Inflammatory macrophage treated with lipopolysaccharide for 1 hour (primary cell): ENCODE measurements at regions not wholly inside any gene's neighbourhood (a gene's known extent, or its start where the extent isn't known, plus 50 kb on each side); places are given as distances from the start of the nearest gene placed in this dataset.
A peak's percentile ranks its signal among the peaks of the same experiment; 100 is the strongest.

Source experiments
- DNase-seq, 2 donors: peaks; one replicate each; pipeline ENCODE4 v3.0.0-alpha.2; 2020 to 2022

GRCh38 chr6:25041485-25042035 lies 105.8 kb upstream of the RIPOR2 start:
- no peak for DNase-seq

DNA sequence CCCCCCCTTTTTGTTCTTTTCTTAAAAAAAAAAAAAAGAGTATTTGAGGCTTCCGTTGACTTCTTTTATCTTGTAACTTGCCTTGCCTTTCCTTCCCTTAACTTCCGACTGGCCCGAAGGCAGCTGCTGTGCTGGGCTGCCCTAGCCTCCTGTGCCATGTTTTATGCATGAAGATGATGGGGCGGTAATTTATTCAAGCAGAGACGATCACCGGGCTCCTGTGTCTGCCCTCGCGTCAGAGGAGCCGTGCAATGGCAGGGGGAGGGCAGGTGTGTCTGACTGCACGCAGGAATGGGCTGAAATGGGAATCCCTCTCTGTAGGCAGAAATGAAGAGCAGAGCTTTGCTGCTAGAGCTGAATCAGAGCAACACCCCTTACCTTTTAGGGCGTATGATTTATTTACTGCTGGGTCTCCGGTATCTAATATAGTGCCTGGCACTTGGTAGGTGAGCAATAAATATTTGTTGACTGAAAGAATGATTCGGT lies 106.3 kb upstream of the RIPOR2 start:
- no peak for DNase-seq

DNA sequence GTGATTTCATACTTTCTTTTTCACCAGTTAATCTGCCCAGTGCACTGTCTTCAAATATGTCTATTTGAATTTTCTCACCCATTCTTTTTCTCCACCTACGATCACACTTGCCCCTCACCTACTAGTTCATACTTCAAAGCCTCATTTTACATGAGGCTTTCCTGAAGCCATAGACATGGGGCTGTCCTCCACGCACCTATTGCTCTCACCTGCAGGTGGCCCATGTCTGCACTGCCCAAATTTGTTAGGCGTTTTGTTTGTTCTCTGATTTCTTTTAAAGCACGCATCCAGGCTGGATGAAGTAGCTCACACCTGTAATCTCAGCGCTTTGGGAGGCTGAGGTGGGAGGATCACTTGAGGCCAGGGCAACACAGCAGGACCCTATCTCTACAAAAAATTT lies 106.8 kb upstream of the RIPOR2 start:
- no peak for DNase-seq

GRCh38 chr6:25042984-25043725 lies 107.4 kb upstream of the RIPOR2 start:
- peak; percentile 73 to 87 for DNase-seq

- DNase-seq: peak; percentile 57 to 70
Observed at GRCh38 chr6:25043892-25044291, 108.1 kb upstream of the RIPOR2 start.

GRCh38 chr6:25046942-25047341 lies 111.2 kb upstream of the RIPOR2 start:
- DNase-seq: peak; percentile 69 to 87

DNA sequence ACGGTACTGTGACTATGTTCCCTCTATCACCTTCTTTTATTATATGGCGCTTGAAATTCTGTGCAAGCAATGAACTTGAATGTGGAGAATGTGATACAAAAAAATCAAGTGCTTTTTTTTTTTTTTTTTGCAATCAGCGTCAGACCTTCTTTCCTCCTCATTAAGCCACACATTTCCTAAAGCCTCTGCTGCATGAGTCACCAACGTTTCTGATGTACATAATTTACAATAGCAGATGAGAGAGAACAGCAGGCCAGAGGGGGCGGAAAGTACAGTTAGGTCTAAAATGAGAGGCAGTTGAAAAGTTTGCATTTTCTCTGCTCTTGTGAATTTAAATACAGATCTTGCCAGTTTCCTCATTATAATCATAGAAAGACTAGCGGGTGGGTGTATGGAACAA lies 114.6 kb upstream of the RIPOR2 start:
- DNase-seq: peak; percentile 89

DNA sequence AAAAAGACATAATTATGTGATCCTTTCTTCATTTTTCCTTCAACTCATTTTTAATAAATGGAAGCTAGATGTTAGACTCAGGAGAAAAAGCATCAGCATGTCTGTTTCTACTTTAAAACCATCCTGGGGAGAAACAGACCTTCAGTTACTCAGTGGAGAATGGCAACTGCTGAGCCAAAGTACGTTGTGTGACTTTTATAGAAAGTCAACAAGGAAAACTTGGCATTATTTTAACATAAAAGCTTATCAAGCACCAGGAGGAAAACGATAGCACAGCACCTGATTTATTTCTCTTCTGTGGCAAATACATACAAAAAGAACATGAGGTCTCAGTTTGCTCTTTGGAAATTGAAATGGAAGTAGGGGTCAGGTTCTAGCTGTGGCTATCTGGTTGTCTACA lies 115.3 kb upstream of the RIPOR2 start:
- no peak for DNase-seq

DNA sequence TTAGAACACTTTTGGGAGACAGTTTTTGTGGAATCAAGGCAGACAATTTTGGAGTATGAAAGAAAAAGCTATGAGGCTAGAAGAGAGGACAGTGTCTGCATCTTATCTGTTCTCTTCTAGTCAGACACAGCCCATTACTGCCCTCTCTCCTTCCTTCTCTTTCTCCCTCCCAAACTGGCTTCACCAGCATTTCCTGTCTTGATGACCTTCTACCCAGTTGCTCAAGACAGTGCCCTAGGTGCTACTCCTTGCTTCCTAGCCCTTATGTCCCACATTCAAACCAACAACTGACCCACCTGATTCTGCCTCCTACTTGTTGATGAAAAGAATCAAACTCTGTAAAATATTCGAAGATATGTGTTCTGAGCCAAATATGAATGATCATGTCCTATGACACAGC lies 116.4 kb upstream of the RIPOR2 start:
- no peak for DNase-seq

DNA sequence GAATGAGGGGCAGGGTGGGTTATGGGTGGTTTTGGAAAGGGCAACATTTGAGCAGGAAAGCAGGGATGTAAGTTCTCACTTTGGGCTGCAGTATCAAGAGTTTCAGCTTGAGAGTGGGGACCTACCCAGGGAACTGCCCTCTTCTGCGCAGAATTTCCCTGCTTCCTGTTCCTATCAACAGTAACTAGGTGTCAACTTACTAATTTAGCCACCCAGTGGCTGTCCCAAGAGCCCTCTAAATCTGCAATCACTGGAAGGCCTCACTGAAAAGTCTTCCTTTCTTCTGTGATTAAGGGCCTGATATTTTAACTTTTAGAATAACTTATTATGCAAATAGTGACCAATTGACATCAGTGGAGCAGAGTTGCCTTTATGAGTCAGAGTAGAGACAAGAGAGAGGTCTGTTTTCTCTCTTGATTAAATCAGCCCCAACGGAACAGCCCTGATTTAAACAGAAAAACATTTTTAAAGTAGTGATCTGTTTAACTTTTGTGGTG lies 118.2 kb upstream of the RIPOR2 start:
- DNase-seq: peak; percentile 73 to 81

DNA sequence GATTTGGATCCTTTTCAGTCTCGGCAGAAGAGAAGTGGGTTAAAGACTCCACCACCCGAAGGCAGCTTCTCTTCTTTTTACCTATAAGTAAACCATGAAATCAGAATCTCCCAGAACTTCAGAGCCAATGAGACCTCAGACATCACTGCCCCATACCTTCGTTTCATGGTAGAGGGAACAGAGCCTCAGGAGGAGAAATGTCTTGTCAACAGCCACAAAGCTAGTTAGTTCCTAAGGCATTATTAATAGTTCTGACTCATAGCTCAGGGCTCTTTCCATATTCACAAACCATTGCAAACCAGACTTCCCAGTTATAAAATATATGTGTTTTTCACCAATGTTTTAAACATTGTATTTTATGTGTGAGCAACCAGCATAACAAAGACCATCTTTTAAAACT lies 118.7 kb upstream of the RIPOR2 start:
- peak; percentile 42 to 59 for DNase-seq

DNA sequence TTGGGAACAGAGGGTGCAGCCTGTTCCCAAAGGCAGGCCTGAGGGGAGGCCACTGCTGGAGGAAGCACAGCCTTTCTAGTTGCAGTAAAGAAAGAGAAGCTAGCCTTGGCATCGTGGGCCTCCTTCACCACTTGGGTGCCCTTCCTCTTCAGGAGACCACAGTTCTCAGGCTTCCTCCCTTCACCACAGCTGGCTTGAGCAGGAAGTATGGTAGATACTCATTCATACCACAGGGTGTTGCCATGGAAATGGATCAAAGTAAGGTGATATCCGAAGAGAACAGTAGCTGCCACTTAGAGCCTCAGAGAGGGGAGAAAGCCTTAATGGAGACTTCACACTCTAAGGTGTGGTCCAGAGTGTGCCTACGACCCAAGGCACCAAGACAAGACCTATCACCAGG lies 120.4 kb upstream of the RIPOR2 start:
- DNase-seq: peak; percentile 45 to 52

- DNase-seq: peak in 1 of 2 donors; percentile 49
Observed at GRCh38 chr6:25057111-25057905, 121.5 kb upstream of the RIPOR2 start.

GRCh38 chr6:25058441-25058840 lies 122.7 kb upstream of the RIPOR2 start:
- DNase-seq: peak; percentile 71 to 77

- peak in 1 of 2 donors; percentile 36 for DNase-seq
Observed at GRCh38 chr6:25058941-25059340, 123.2 kb upstream of the RIPOR2 start.

- no peak for DNase-seq
Observed at GRCh38 chr6:25060522-25060921, 124.8 kb upstream of the RIPOR2 start.

GRCh38 chr6:25061289-25061936 lies 125.7 kb upstream of the RIPOR2 start:
- DNase-seq: no peak

DNA sequence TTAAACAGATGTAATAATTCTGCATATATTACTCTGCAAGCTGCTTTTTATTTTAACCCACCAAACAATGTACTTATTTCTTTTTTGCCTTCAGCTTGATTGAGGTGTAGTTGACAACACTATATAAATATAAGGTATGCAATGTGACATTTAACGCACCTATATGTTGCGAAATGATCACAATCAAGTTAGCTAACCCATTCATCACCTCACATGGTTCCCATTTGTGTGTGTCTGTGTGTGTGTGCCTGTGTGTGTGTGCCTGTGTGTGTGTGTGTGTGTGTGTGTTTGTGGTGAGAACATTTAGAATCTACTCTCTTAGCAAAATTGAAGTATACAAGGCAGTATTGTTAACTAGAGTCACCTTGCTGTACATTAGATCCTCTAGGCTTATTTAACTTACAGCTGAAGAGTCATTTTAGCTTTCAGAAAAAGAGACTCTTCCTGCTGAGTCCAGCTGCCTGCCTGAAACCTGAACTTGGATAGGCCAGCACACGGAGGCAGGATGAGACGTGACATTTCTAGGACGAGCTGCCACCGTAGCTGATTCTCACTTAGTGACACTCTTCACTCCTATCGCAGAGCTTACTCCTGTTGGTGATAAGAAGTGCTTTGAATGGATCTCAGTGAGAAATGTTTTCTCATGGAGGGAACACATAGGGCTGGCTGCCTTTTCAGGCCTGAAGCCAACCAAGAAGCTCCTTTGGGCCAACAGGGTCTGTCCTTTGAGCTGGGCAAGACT lies 126.5 kb upstream of the RIPOR2 start:
- DNase-seq: no peak

- no peak for DNase-seq
Observed at GRCh38 chr6:25064006-25064405, 128.2 kb upstream of the RIPOR2 start.

DNA sequence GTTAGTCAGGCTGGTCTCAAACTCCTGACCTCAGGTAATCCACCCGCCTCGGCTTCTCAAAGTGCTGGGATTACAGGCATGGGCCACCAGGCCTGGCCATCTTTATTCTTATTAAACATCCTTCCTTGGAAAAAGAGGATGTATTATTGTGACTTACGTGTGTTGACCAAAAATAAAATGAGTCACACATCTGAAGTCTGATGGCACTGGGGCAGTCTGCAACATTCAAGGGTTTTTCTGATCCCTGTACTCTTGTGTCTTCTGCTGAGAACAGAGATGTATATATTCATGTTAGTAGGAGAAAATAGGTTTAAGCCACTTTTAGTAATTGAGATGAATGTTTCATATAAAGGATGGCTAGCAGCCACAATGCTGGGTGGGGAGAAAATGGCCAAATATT lies 129.9 kb upstream of the RIPOR2 start:
- DNase-seq: peak in 1 of 2 donors; percentile 40

DNA sequence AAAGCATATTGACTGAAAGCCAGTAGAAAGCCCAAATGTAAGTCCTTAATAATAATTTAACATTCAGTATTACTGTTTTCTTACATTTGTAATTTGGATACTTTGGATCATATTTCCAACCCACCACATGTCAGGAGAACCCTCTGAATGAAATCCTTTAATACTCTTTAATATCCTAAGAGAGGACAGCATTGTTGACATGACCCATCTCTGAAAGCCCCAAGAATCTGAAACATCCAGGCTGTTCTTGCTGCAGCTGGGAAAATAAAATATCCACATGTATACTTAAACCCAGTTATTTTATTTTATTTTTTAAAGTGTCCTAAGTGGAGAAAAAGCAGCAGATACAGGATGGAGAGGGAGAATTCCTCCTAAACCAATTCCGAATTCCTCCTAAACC lies 130.8 kb upstream of the RIPOR2 start:
- DNase-seq: no peak

DNA sequence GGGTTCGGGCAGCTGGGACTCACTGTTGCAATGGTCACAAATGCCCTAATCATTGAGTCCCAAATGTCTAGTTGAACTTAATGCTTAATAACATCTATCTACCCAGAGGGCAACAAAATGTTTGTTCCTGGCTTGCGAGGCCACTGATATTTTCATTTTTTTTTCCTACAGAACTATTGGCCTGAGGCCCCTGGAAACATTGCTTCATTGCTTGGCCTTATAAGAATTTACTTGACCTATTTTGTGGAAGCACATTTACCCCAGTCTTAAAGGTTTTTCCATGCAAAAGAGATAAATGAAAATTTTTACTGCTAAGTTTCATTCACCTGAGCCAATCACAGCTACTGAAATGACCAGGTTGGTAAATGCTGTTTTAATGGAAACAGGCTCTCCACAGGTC lies 133.1 kb upstream of the RIPOR2 start:
- DNase-seq: no peak
